ENCODE measurements at regions not wholly inside any gene's neighbourhood (a gene's known extent, or its start where the extent isn't known, plus 50 kb on each side); places are given as distances from the start of the nearest gene placed in this dataset.

- H2BK120ac ChIP-seq (ENCODE audit: insufficient read depth, low read length, poor library complexity): no peak overlapping the region
- H2BK12ac ChIP-seq (ENCODE audit: low read length): no peak overlapping the region
- H3K23ac ChIP-seq (ENCODE audit: low read length): no peak overlapping the region
- H3K4me3 ChIP-seq (ENCODE audit: low read depth, low read length): no peak overlapping the region
- no peak overlapping the region for H3K9ac ChIP-seq (ENCODE audit: low read length)
- H3K18ac ChIP-seq (ENCODE audit: low read length): no peak overlapping the region
- no peak overlapping the region for H3K27ac ChIP-seq (ENCODE audit: low read depth, low read length)
- H3K4ac ChIP-seq (ENCODE audit: low read depth, low read length): no peak overlapping the region
- no peak overlapping the region for H3K14ac ChIP-seq (ENCODE audit: low read length)
- no peaks in the 10 kb centered on the region for H3K27me3 ChIP-seq (ENCODE audit: insufficient read depth, low read length)
- H4K8ac ChIP-seq (ENCODE audit: low read depth, low read length): no peak overlapping the region
- H3K9me3 ChIP-seq (ENCODE audit: insufficient read depth, low read depth, low read length): no peaks in the 10 kb centered on the region
- no peaks in the 10 kb centered on the region for H3K79me2 ChIP-seq (ENCODE audit: control insufficient read depth, insufficient read depth, low read length, poor library complexity)
- no peak overlapping the region for H2AFZ ChIP-seq (ENCODE audit: insufficient read depth, low read length, poor library complexity)
- peaks cover 0 to 7% of the 10 kb centered on the region in 2 experiments for H3K4me1 ChIP-seq (ENCODE audit: control insufficient read depth in 1 of 2, insufficient read depth in 2 of 2, low read length in 2 of 2)
- no peaks in the 10 kb centered on the region for H3K36me3 ChIP-seq (ENCODE audit: control insufficient read depth in 1 of 2, insufficient read depth in 2 of 2, low read length in 2 of 2)
- no peak for DNase-seq
- H3K79me1 ChIP-seq (ENCODE audit: low read length): no peaks in the 10 kb centered on the region
- H2BK5ac ChIP-seq (ENCODE audit: low read depth, low read length, poor library complexity): no peak overlapping the region
- H3K4me2 ChIP-seq (ENCODE audit: low read length): no peak overlapping the region
- no peak overlapping the region for H4K12ac ChIP-seq (ENCODE audit: low read depth, low read length)
- H2AK5ac ChIP-seq (ENCODE audit: low read length): no peak overlapping the region
- H4K91ac ChIP-seq (ENCODE audit: low read depth, low read length): no peak overlapping the region
Observed at GRCh38 chr4:56130606-56131155, 181.9 kb downstream of the CEP135 start.

DNA sequence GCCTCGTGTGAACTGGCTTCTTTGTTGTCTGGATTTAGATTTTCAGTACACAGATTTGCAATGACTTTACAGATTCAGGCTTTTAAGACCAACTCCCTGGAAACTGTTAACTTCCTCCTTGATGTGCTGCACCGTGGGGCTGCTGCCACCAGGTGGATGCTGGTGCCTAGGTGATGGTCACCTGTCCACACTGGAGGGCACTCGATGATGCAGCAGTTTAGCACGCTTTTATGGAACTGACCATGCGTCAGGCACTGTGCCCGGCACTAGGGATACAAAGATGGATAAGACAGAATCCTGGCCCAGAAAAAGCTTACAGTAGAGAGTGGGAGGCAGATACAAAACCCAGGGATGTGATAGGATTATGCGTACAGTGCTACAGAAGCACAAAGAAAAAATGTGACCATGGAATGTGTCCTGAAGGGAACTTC, 180.7 kb downstream of the CEP135 start:
- Histone ChIP-seq H3K36me3 (ENCODE audit: control insufficient read depth in 1 of 2, insufficient read depth in 2 of 2, low read length in 2 of 2) (no peaks in the 10 kb centered on the region), H4K91ac (ENCODE audit: low read depth, low read length) (no peak overlapping the region), H3K79me2 (ENCODE audit: control insufficient read depth, insufficient read depth, low read length, poor library complexity) (no peaks in the 10 kb centered on the region), H4K8ac (ENCODE audit: low read depth, low read length) (no peak overlapping the region), H2AFZ (ENCODE audit: insufficient read depth, low read length, poor library complexity) (no peak overlapping the region), H2BK12ac (ENCODE audit: low read length) (no peak overlapping the region), H3K4me2 (ENCODE audit: low read length) (no peak overlapping the region), H3K79me1 (ENCODE audit: low read length) (no peaks in the 10 kb centered on the region), H3K18ac (ENCODE audit: low read length) (no peak overlapping the region), H2BK5ac (ENCODE audit: low read depth, low read length, poor library complexity) (no peak overlapping the region), H2AK5ac (ENCODE audit: low read length) (no peak overlapping the region), H3K4me1 (ENCODE audit: control insufficient read depth in 1 of 2, insufficient read depth in 2 of 2, low read length in 2 of 2) (peaks cover 0 to 3% of the 10 kb centered on the region in 2 experiments), H4K12ac (ENCODE audit: low read depth, low read length) (no peak overlapping the region), H3K4ac (ENCODE audit: low read depth, low read length) (no peak overlapping the region), H3K27ac (ENCODE audit: low read depth, low read length) (no peak overlapping the region), H3K27me3 (ENCODE audit: insufficient read depth, low read length) (no peaks in the 10 kb centered on the region), H2BK120ac (ENCODE audit: insufficient read depth, low read length, poor library complexity) (no peak overlapping the region), H3K9me3 (ENCODE audit: insufficient read depth, low read depth, low read length) (no peaks in the 10 kb centered on the region), H3K4me3 (ENCODE audit: low read depth, low read length) (no peak overlapping the region), H3K9ac (ENCODE audit: low read length) (no peak overlapping the region), H3K14ac (ENCODE audit: low read length) (no peak overlapping the region), H3K23ac (ENCODE audit: low read length) (no peak overlapping the region)
- WGBS (ENCODE audit: extremely low coverage, insufficient coverage, insufficient read length): no CpG with 5 or more reads among the region's 7 CpGs
- peak; percentile 83 to 89 for DNase-seq

GRCh38 chr4:56128213-56128612, 179.5 kb downstream of the CEP135 start:
- Histone ChIP-seq H3K14ac (ENCODE audit: low read length) (no peak overlapping the region), H3K9ac (ENCODE audit: low read length) (no peak overlapping the region), H2AK5ac (ENCODE audit: low read length) (no peak overlapping the region), H3K79me2 (ENCODE audit: control insufficient read depth, insufficient read depth, low read length, poor library complexity) (no peaks in the 10 kb centered on the region), H4K91ac (ENCODE audit: low read depth, low read length) (no peak overlapping the region), H4K12ac (ENCODE audit: low read depth, low read length) (no peak overlapping the region), H3K27me3 (ENCODE audit: insufficient read depth, low read length) (no peaks in the 10 kb centered on the region), H3K23ac (ENCODE audit: low read length) (no peak overlapping the region), H3K4me2 (ENCODE audit: low read length) (no peak overlapping the region), H2AFZ (ENCODE audit: insufficient read depth, low read length, poor library complexity) (no peak overlapping the region), H2BK12ac (ENCODE audit: low read length) (no peak overlapping the region), H3K36me3 (ENCODE audit: control insufficient read depth in 1 of 2, insufficient read depth in 2 of 2, low read length in 2 of 2) (no peaks in the 10 kb centered on the region), H3K79me1 (ENCODE audit: low read length) (no peaks in the 10 kb centered on the region), H3K4ac (ENCODE audit: low read depth, low read length) (no peak overlapping the region), H3K18ac (ENCODE audit: low read length) (no peak overlapping the region), H3K4me3 (ENCODE audit: low read depth, low read length) (no peak overlapping the region), H4K8ac (ENCODE audit: low read depth, low read length) (no peak overlapping the region), H2BK5ac (ENCODE audit: low read depth, low read length, poor library complexity) (no peak overlapping the region), H3K27ac (ENCODE audit: low read depth, low read length) (no peak overlapping the region), H3K4me1 (ENCODE audit: control insufficient read depth in 1 of 2, insufficient read depth in 2 of 2, low read length in 2 of 2) (no peaks in the 10 kb centered on the region), H3K9me3 (ENCODE audit: insufficient read depth, low read depth, low read length) (no peaks in the 10 kb centered on the region), H2BK120ac (ENCODE audit: insufficient read depth, low read length, poor library complexity) (no peak overlapping the region)
- WGBS (ENCODE audit: extremely low coverage, insufficient coverage, insufficient read length): no CpG with 5 or more reads among the region's 2 CpGs
- DNase-seq: no peak

DNA sequence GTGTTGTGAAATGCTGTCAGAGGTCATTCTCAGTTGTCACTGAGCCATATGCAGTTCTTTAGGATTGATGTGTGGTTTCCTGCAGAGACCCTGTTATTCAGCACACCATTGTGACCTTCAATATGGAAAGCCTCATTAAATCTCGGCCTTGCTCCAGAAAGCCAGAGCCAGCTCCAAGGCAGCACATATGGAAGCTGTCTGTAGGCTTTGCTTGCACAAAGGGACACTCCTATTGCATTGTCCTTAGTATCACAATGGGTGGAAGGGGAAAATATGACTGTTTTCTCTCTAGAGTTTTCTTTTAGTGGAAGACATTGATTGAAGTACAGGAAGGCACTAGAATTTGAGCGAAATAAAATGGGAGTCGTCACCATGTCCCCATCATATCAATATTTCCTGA, 179.0 kb downstream of the CEP135 start:
- no peak overlapping the region for H3K14ac ChIP-seq (ENCODE audit: low read length)
- no CpG with 5 or more reads among the region's 3 CpGs for WGBS (ENCODE audit: extremely low coverage, insufficient coverage, insufficient read length)
- no peak overlapping the region for H3K9ac ChIP-seq (ENCODE audit: low read length)
- no peak overlapping the region for H3K23ac ChIP-seq (ENCODE audit: low read length)
- H3K4ac ChIP-seq (ENCODE audit: low read depth, low read length): no peak overlapping the region
- H3K27ac ChIP-seq (ENCODE audit: low read depth, low read length): no peak overlapping the region
- no peak overlapping the region for H3K4me3 ChIP-seq (ENCODE audit: low read depth, low read length)
- H3K79me1 ChIP-seq (ENCODE audit: low read length): no peaks in the 10 kb centered on the region
- no peak overlapping the region for H2AFZ ChIP-seq (ENCODE audit: insufficient read depth, low read length, poor library complexity)
- no peaks in the 10 kb centered on the region for H3K9me3 ChIP-seq (ENCODE audit: insufficient read depth, low read depth, low read length)
- H3K27me3 ChIP-seq (ENCODE audit: insufficient read depth, low read length): no peaks in the 10 kb centered on the region
- H2BK12ac ChIP-seq (ENCODE audit: low read length): no peak overlapping the region
- H3K18ac ChIP-seq (ENCODE audit: low read length): no peak overlapping the region
- no peaks in the 10 kb centered on the region for H3K4me1 ChIP-seq (ENCODE audit: control insufficient read depth in 1 of 2, insufficient read depth in 2 of 2, low read length in 2 of 2)
- no peak overlapping the region for H3K4me2 ChIP-seq (ENCODE audit: low read length)
- no peaks in the 10 kb centered on the region for H3K79me2 ChIP-seq (ENCODE audit: control insufficient read depth, insufficient read depth, low read length, poor library complexity)
- no peak overlapping the region for H2AK5ac ChIP-seq (ENCODE audit: low read length)
- H2BK5ac ChIP-seq (ENCODE audit: low read depth, low read length, poor library complexity): no peak overlapping the region
- H4K12ac ChIP-seq (ENCODE audit: low read depth, low read length): no peak overlapping the region
- DNase-seq: no peak
- H2BK120ac ChIP-seq (ENCODE audit: insufficient read depth, low read length, poor library complexity): no peak overlapping the region
- H3K36me3 ChIP-seq (ENCODE audit: control insufficient read depth in 1 of 2, insufficient read depth in 2 of 2, low read length in 2 of 2): no peaks in the 10 kb centered on the region
- no peak overlapping the region for H4K8ac ChIP-seq (ENCODE audit: low read depth, low read length)
- no peak overlapping the region for H4K91ac ChIP-seq (ENCODE audit: low read depth, low read length)
